ENCODE measurements at regions not wholly inside any gene's neighbourhood (a gene's known extent, or its start where the extent isn't known, plus 50 kb on each side); places are given as distances from the start of the nearest gene placed in this dataset.

DNA sequence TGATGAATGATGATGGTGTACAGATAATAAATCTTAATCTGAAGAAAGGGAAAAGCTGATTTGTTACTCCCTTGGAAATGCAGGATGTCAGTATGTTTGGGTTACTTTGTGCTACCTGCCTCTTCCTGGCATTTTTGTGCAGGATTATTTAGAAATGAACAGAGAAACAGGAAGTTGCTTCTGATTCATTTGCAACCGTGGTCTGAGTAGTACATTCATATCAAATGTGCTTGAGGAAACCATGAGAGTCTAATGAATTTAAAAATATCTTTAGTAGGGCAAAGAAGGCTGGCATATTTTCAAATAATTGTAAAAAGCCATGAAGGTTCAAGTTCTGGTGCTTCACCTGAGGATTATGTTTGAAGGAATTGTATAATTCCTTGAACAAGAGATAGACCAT is 391.6 kb downstream of the TMEM161B start:
- no peak for DNase-seq (ENCODE audit: low read depth)

GRCh38 chr5:87876616-87877015 is 392.0 kb downstream of the TMEM161B start:
- DNase-seq (ENCODE audit: low read depth): no peak

- no peak for DNase-seq (ENCODE audit: low read depth)
These were observed 395.7 kb downstream of the TMEM161B start for GRCh38 chr5:87872986-87873385.

DNA sequence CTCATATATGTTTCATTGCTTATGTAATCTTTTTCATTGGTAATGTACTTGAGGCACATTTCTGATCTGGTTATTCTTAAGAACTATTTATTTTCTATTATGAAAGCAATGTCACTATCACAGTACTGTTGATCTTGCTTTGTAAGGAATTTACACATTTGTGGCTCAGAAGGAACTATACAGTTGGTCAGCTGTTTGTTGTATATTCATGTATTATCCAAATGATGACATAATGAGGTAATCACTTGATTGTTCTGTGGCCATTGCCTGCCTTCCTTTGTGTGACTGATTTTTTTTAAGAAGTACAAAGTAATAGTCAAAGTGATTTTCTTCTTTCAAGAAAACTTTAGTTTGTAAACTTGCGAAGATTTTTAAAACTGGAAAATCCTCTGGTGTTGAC is 399.9 kb downstream of the TMEM161B start:
- DNase-seq (ENCODE audit: low read depth): no peak

GRCh38 chr5:87867281-87867680 is 401.4 kb downstream of the TMEM161B start:
- no peak for DNase-seq (ENCODE audit: low read depth)

DNA sequence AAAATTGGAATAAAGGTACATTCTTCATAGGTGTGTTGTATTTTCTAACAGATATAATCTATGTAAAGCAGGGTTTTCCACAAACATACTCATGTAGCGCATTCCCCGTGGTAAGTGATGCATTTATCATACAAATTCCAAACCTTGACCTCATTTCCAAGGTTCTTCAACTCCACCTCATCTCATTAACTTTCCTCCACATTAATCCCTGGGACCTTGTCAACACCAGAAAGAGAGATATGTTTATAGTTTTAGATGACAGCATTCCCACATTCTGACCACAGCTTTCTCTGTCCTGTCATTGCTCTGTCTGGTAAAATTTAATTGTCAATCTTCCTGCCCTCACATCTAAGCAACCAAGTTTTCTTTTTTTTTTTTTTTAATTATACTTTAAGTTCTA is 415.1 kb downstream of the TMEM161B start:
- no peak for DNase-seq (ENCODE audit: low read depth)

GRCh38 chr5:87851603-87852002 is 417.0 kb downstream of the TMEM161B start:
- no peak for DNase-seq (ENCODE audit: low read depth)

- no peak for DNase-seq (ENCODE audit: low read depth)
These were observed 417.8 kb downstream of the TMEM161B start for GRCh38 chr5:87850843-87851242.

- DNase-seq (ENCODE audit: low read depth): no peak
These were observed 422.9 kb downstream of the TMEM161B start for GRCh38 chr5:87845734-87846133.

GRCh38 chr5:87844866-87845265 is 423.8 kb downstream of the TMEM161B start:
- no peak for DNase-seq (ENCODE audit: low read depth)

DNA sequence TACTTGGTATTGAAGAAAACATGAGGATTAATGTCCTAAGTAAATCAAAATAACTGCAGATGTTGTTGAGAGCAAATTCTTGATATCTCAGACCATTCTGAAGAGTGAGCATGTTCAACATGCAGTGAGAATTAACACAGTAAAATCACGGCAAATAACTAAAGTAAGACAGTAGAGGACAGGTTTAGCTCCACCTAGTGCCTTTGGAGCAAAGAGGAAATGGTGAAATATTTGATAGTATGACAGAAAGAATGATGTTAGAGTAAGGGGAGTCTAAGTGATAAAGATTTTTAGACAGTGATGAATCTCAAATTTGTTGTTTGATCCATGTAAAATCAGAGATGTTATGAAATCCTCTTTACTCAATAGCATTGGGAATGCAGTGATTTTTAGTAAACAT is 424.2 kb downstream of the TMEM161B start:
- DNase-seq (ENCODE audit: low read depth): no peak

GRCh38 chr5:87836696-87837095 is 424.0 kb upstream of the CCNH start:
- DNase-seq (ENCODE audit: low read depth): no peak

DNA sequence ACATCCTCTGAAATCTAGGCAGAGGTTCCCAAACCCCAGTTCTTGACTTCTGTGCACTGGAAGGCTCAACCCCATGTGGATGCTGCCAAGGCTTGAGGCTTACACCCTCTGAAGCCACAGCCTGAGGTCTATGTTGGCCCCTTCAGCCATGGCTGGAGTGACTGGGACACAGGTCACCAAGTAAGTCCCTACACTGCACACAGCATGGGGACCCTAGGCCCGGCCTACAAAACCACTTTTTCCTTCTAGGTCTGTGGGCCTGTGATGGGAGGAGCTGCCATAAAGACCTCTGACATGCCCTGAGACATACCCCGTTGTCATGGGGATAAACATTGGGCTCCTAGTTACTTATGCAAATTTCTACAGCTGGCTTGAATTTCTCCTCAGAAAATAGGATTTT is 418.8 kb upstream of the CCNH start:
- no peak for DNase-seq (ENCODE audit: low read depth)

DNA sequence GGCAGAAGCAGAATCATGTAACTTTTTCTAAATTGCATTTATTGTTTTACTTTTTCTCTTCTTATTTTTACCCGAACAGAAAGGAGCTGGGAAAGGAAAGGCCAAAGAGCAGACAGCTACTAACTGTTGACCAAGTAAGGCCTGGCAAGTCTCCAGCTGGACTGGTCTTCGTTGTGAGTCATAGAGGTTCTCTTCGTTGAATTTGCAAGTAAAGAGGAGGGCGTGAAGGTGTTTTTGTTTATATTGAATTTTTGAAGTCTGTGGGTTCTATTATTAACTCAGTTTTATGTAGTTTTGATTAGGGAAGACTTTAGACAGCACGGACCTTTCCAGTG is 416.5 kb upstream of the CCNH start:
- no peak for DNase-seq (ENCODE audit: low read depth)

DNA sequence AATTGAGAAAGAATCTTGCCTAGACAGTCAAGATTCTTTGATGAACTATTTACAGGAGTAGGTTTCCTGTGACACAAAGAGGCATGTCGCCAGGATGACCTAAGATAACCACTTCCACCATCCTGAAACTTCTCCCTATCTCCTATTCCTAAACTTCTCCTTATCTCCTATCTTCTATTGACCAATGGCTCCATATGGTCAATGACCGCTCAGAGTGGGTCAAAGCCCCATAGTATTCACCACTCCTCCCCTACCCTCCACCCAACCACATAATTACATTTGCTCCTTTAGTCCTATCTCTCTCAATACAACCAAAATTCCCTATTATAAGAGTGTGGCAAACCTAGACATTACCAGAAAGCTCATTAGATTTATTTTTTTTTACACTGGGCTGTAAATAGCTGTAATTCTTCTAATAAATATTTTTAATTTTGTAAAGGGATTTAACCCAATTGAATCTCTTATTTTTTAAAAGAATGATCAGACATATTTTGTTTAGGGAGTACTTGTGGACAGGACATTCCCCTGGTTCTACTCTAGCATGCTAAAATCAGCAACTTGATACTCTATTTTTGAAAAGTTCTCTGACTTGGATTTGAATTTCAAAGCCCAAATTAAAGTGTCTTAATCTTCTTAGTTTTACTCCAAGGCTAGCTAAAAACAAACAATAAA is 416.0 kb upstream of the CCNH start:
- DNase-seq (ENCODE audit: low read depth): no peak

DNA sequence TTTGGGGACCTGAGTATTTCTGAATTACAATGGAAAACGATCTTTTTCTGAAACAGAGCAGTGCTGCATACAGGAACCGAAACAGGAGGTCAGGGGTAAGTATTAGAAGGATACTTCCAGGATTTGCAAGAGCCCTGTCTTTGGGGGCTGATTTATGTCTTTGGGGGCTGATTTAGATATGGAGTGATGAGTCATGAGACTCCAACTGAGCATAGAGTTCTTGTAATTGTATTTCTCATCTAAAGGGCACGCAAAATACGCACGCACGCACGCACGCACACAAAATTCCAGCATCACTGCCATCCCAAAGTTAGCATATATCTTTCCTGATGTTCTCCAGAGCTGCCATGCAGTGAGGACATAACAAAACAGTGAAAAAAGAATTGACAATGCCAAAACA is 414.8 kb upstream of the CCNH start:
- DNase-seq (ENCODE audit: low read depth): no peak

DNA sequence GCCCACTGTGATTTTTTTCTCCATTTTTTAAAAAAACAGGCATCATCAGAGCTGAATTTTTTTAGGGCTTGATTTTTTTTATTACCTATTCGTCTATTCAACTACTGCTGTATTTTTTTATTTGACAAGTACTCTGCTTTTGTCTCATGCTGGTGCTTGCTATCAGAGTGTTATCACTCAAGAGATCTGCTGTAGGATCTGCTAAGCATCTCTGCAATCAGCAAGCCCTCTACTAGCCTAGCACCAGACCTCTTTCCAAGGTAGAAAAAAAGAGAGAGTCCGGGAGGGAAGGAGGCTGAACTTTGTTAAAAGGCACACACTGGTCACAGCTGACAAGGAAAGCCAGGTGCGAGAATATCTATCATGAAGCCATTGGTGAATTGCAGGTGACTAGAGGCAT is 413.8 kb upstream of the CCNH start:
- DNase-seq (ENCODE audit: low read depth): no peak

- no peak for DNase-seq (ENCODE audit: low read depth)
These were observed 412.9 kb upstream of the CCNH start for GRCh38 chr5:87825583-87825982.

GRCh38 chr5:87807783-87808182 is 395.1 kb upstream of the CCNH start:
- no peak for DNase-seq (ENCODE audit: low read depth)

GRCh38 chr5:87803352-87803751 is 390.6 kb upstream of the CCNH start:
- DNase-seq (ENCODE audit: low read depth): no peak

DNA sequence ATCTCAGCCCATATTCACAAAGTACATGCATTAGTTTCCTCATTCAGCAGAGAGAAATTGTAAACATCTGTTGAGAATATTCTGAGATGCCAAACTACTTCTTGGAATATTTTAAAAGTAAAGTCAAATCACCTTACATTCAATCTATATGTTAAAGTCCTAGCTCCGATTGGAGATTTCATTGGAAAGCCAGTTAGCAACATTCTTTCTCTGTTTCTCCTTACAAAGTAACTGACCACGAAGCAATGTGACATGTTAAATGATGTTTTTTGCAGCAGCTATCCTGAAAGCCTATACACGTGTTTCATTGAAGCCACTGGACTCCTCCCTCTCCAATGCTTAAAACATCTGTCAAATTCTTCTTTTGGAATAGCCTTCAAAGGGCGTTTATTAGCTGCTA is 379.1 kb upstream of the CCNH start:
- DNase-seq (ENCODE audit: low read depth): no peak

DNA sequence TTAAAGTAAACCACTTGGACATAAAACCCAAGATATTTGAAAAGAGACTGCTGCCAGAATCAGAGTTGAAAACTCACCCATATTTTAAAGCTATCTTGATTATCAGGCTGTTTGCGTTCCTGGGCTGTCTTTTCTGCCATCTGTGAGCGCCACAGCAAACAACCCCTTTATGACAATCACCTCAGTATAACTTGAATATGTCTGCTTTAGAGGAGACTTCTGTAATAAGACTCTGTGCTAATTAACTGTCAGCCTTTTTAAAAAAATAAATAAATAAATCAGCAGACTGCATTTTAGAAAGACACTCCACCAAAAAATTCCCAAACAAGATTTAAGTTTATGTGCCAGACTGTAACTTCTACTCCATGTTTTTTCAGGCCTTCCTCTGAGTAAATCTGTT is 375.7 kb upstream of the CCNH start:
- no peak for DNase-seq (ENCODE audit: low read depth)

DNA sequence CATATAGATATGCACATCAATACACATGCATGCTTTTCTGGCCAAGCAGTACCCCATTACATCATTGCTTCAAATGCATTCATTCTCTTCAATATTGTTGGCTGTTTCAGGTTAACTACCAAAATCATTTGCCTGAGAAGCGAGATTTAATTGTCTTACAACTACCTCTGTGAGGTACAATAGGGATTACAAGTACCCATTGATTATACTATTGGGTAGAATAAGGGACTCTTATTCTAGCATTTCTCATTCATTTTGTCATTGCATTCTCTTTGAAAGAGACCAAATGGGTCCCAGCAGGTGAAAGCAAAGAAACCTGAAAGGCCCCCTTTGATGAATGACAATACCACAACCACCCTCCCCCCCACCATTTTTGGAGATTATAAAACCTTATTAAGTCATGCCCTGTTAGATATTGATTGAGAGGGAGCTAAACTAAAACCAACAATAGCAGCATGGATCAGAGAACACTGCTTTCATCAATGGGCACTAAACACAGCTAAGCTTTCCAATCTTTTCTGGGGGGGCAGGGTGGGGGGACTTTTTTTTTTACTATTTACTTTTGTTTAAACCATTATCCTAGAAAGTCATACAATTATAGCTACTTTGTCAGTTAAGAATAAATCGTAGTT is 375.0 kb upstream of the CCNH start:
- no peak for DNase-seq (ENCODE audit: low read depth)

GRCh38 chr5:87787086-87787485 is 374.4 kb upstream of the CCNH start:
- DNase-seq (ENCODE audit: low read depth): no peak
